Suprapubic skin (tissue), 4 donors: ENCODE measurements at regions not wholly inside any gene's neighbourhood (a gene's known extent, or its start where the extent isn't known, plus 50 kb on each side); places are given as distances from the start of the nearest gene placed in this dataset.

Experiments
- CTCF ChIP-seq, 2 donors: fragments of 200-600 bp in 1 of 2; fragments of 450-650 bp in 1 of 2; sonication (generic) in 1 of 2; IDR thresholded peaks; one replicate each; pipeline ENCODE4 v1.5.1; 2016 to 2019; ENCODE audit warnings: antibody characterized with exemption in 2 of 2, mild to moderate bottlenecking in 1 of 2, moderate library complexity in 1 of 2
- EP300 ChIP-seq: sonication (generic); formaldehyde crosslinking; IDR thresholded peaks from one replicate; pipeline ENCODE4 v1.6.1; 2017; ENCODE audit warnings: antibody characterized with exemption
- POLR2A ChIP-seq, 2 donors: fragments of 450-650 bp; IDR thresholded peaks; one replicate each; pipeline ENCODE4 v1.6.1; 2017; ENCODE audit warnings: antibody characterized with exemption in 2 of 2, mild to moderate bottlenecking in 2 of 2, moderate library complexity in 2 of 2
- POLR2AphosphoS5 ChIP-seq, 3 donors: sonication (generic); formaldehyde crosslinking; IDR thresholded peaks; one replicate each; pipeline ENCODE4 v1.6.1; 2017; ENCODE audit warnings: antibody characterized with exemption in 3 of 3

- TF ChIP-seq CTCF (IDR thresholded peaks at IDR 0.05) = no peak
- TF ChIP-seq POLR2A (IDR thresholded peaks at IDR 0.05) = no peak
- no peak for TF ChIP-seq EP300
- no peak for TF ChIP-seq POLR2AphosphoS5 (IDR thresholded peaks at IDR 0.05)
Measured at GRCh38 chr13:40160618-40161350, 505.3 kb downstream of the COG6 start.
